GM23338 (cell line): ENCODE measurements at regions not wholly inside any gene's neighbourhood (a gene's known extent, or its start where the extent isn't known, plus 50 kb on each side); places are given as distances from the start of the nearest gene placed in this dataset.

Source experiments
- ATAC-seq: fragments of 200-7000 bp; cut with Tn5 transposase; 3 replicates; pipeline ENCODE4 v1.9.1; 2020
- DNase-seq: peaks from one replicate; pipeline ENCODE4 v3.0.0-alpha.2; 2015; ENCODE audit warnings: low spot score
- H2AFZ ChIP-seq: fragments of 200-600 bp; sonication (generic); 2 replicates; pipeline ENCODE4 v1.8.0; 2016; ENCODE audit warnings: antibody characterized with exemption, mild to moderate bottlenecking, moderate library complexity
- H3F3A ChIP-seq: fragments of 200-600 bp; sonication (generic); replicated peaks from 2 replicates; pipeline ENCODE4 v1.8.0; 2017; ENCODE audit warnings: antibody characterized with exemption, mixed run types, low read depth
- H3K27ac ChIP-seq: fragments of 200-600 bp; sonication (generic); 2 replicates; pipeline ENCODE4 v1.6.1; 2016; ENCODE audit warnings: low read depth
- H3K27me3 ChIP-seq: fragments of 200-600 bp; sonication (generic); 2 replicates; pipeline ENCODE4 v1.8.0; 2016; ENCODE audit warnings: mild to moderate bottlenecking, mixed run types, moderate library complexity; ENCODE audit not compliant: insufficient read depth
- H3K36me3 ChIP-seq: fragments of 200-600 bp; sonication (generic); 2 replicates; pipeline ENCODE4 v1.8.0; 2016; ENCODE audit warnings: mild to moderate bottlenecking; ENCODE audit not compliant: insufficient read depth
- H3K4me1 ChIP-seq: fragments of 200-600 bp; sonication (generic); 2 replicates; pipeline ENCODE4 v1.8.0; 2016; ENCODE audit warnings: mild to moderate bottlenecking, moderate library complexity; ENCODE audit not compliant: insufficient read depth
- H3K4me2 ChIP-seq: fragments of 200-600 bp; sonication (generic); 2 replicates; pipeline ENCODE4 v1.7.1; 2017; ENCODE audit warnings: mixed run types
- H3K4me3 ChIP-seq: fragments of 200-600 bp; sonication (generic); 2 replicates; pipeline ENCODE4 v1.6.1; 2016; ENCODE audit warnings: mixed run types
- H3K79me2 ChIP-seq: fragments of 200-600 bp; sonication (generic); replicated peaks from 2 replicates; pipeline ENCODE4 v1.8.0; 2017; ENCODE audit warnings: mild to moderate bottlenecking; ENCODE audit not compliant: insufficient read depth
- H3K9me2 ChIP-seq: fragments of 200-600 bp; sonication (generic); 2 replicates; pipeline ENCODE4 v1.8.0; 2017; ENCODE audit not compliant: insufficient read depth
- H4K20me1 ChIP-seq: fragments of 200-600 bp; sonication (generic); replicated peaks from 2 replicates; pipeline ENCODE4 v1.8.0; 2017; ENCODE audit warnings: mild to moderate bottlenecking; ENCODE audit not compliant: insufficient read depth
- H3K27ac Mint-ChIP-seq: 2 replicates; pipeline ENCODE4 v1.8.0; 2020; ENCODE audit warnings: inconsistent platforms, mild to moderate bottlenecking, moderate library complexity, mixed read lengths
- H3K27me3 Mint-ChIP-seq: 3 replicates; pipeline ENCODE4 v1.8.0; 2022; ENCODE audit warnings: low read depth, mild to moderate bottlenecking, moderate library complexity, mixed read lengths, inconsistent platforms; ENCODE audit not compliant: insufficient read depth, poor library complexity
- H3K36me3 Mint-ChIP-seq: 3 replicates; pipeline ENCODE4 v1.8.0; 2021; ENCODE audit warnings: low read depth, mild to moderate bottlenecking, inconsistent platforms, moderate library complexity, mixed read lengths
- H3K4me1 Mint-ChIP-seq: 3 replicates; pipeline ENCODE4 v1.8.0; 2020; ENCODE audit warnings: mild to moderate bottlenecking, inconsistent platforms, mixed read lengths
- H3K4me3 Mint-ChIP-seq: 3 replicates; pipeline ENCODE4 v1.8.0; 2021; ENCODE audit warnings: moderate library complexity, mild to moderate bottlenecking, inconsistent platforms, mixed read lengths
- H3K9me3 Mint-ChIP-seq: 3 replicates; pipeline ENCODE4 v1.8.0; 2020; ENCODE audit warnings: moderate library complexity, mild to moderate bottlenecking, inconsistent platforms, mixed read lengths
- CREB1 ChIP-seq: fragments of 250-450 bp; sonication (Bioruptor Pico); IDR thresholded peaks from 2 replicates; pipeline ENCODE4 v1.5.0; 2020; ENCODE audit warnings: low read depth, mild to moderate bottlenecking, moderate library complexity
- ETS1 ChIP-seq: IDR thresholded peaks from 2 replicates; pipeline ENCODE4 v1.6.1; 2016; ENCODE audit warnings: antibody characterized with exemption
- EZH2 ChIP-seq: fragments of 200-600 bp; sonication (generic); IDR thresholded peaks from one replicate; pipeline ENCODE4 v1.8.0; 2017; ENCODE audit warnings: antibody characterized with exemption, mild to moderate bottlenecking, low read depth; ENCODE audit not compliant: unreplicated experiment
- EZH2phosphoT487 ChIP-seq: fragments of 200-600 bp; sonication (generic); IDR thresholded peaks from one replicate; pipeline ENCODE4 v1.8.1; 2018; ENCODE audit warnings: antibody characterized with exemption; ENCODE audit not compliant: unreplicated experiment
- JUNB ChIP-seq: IDR thresholded peaks from one replicate; pipeline ENCODE4 v1.6.1; 2016; ENCODE audit warnings: antibody characterized with exemption; ENCODE audit not compliant: unreplicated experiment
- POLR2AphosphoS5 ChIP-seq: IDR thresholded peaks from 2 replicates; pipeline ENCODE4 v1.6.1; 2016; ENCODE audit warnings: antibody characterized with exemption, low read depth
- REST ChIP-seq: IDR thresholded peaks from one replicate; pipeline ENCODE4 v1.6.1; 2018; ENCODE audit warnings: antibody characterized with exemption; ENCODE audit not compliant: unreplicated experiment
- STAT1 ChIP-seq: IDR thresholded peaks from one replicate; pipeline ENCODE4 v1.6.1; 2016; ENCODE audit warnings: antibody characterized with exemption; ENCODE audit not compliant: unreplicated experiment
- ZNF114 ChIP-seq: fragments of 250-450 bp; sonication (Bioruptor Pico); IDR thresholded peaks from 2 replicates; pipeline ENCODE4 v1.5.0; 2020; ENCODE audit warnings: mild to moderate bottlenecking, moderate library complexity
- ZNF331 ChIP-seq: fragments of 250-450 bp; sonication (Bioruptor Pico); IDR thresholded peaks from 2 replicates; pipeline ENCODE4 v1.5.0; 2020; ENCODE audit warnings: low read depth, mild to moderate bottlenecking, moderate library complexity

GRCh38 chr11:42234451-42234951 lies 775.0 kb upstream of the LRRC4C start:
- peak overlapping the region; percentile 53; the same call in 1 of the 2 replicates for H3K4me2 ChIP-seq
- no peak for TF ChIP-seq CREB1 (CRISPR knock-in tag)
- TF ChIP-seq STAT1, result no peak
- no peak for TF ChIP-seq ZNF114 (CRISPR knock-in tag)
- TF ChIP-seq ETS1, result no peak
- no peak for TF ChIP-seq EZH2phosphoT487
- no peak for TF ChIP-seq EZH2
- H3K27ac ChIP-seq, result peak overlapping the region; percentile 29; the same call in 1 of the 2 replicates
- Mint-ChIP-seq H3K4me1 (peaks cover 23% of the 10 kb centered on the region; the same call in 2 of the 3 replicates), H3K27me3 (peaks cover 4% of the 10 kb centered on the region), H3K36me3 (peaks cover 3% of the 10 kb centered on the region; the same call in 2 of the 3 replicates), H3K4me3 (no peak overlapping the region), H3K9me3 (peaks cover 77% of the 10 kb centered on the region), H3K27ac (no peak overlapping the region)
- ATAC-seq, result no peak
- peaks cover 31% of the 10 kb centered on the region for H3K4me1 ChIP-seq
- H3K79me2 ChIP-seq, result no peaks in the 10 kb centered on the region
- H4K20me1 ChIP-seq, result no peaks in the 10 kb centered on the region
- H3K9me2 ChIP-seq, result no peaks in the 10 kb centered on the region; the same call in 1 of the 2 replicates
- no peaks in the 10 kb centered on the region for H3F3A ChIP-seq
- no peaks in the 10 kb centered on the region for H3K36me3 ChIP-seq
- H3K4me3 ChIP-seq, result peak overlapping the region; percentile 22; the same call in 1 of the 2 replicates
- no peak for DNase-seq
- H2AFZ ChIP-seq, result no peak overlapping the region; the same call in 1 of the 2 replicates
- no peaks in the 10 kb centered on the region for H3K27me3 ChIP-seq

- no peak for ATAC-seq
- H3K27ac Mint-ChIP-seq, result no peak overlapping the region
- TF ChIP-seq CREB1 (CRISPR knock-in tag) (no peak), ETS1 (no peak), POLR2AphosphoS5 (no peak), EZH2phosphoT487 (no peak), REST (no peak), ZNF331 (CRISPR knock-in tag) (no peak), JUNB (no peak), STAT1 (no peak), ZNF114 (CRISPR knock-in tag) (no peak)
Observed at GRCh38 chr11:42237701-42238235, 778.3 kb upstream of the LRRC4C start.

More at GRCh38 chr11:42237701-42238235, 778.3 kb upstream of the LRRC4C start:
- no peak overlapping the region for H3K27ac ChIP-seq
- no peaks in the 10 kb centered on the region for H3K27me3 ChIP-seq
- no peak overlapping the region for H3K4me3 ChIP-seq
- Mint-ChIP-seq H3K27me3 (peaks cover 4% of the 10 kb centered on the region), H3K4me1 (peaks cover 19% of the 10 kb centered on the region; the same call in 2 of the 3 replicates), H3K36me3 (peaks cover 3% of the 10 kb centered on the region; the same call in 1 of the 3 replicates), H3K9me3 (peaks cover 87% of the 10 kb centered on the region), H3K4me3 (no peak overlapping the region)
- no peaks in the 10 kb centered on the region for H3K36me3 ChIP-seq
- no peak overlapping the region for H2AFZ ChIP-seq
- no peaks in the 10 kb centered on the region for H3K79me2 ChIP-seq
- H3K4me1 ChIP-seq, result peaks cover 26% of the 10 kb centered on the region
- H3K4me2 ChIP-seq, result no peak overlapping the region
- H4K20me1 ChIP-seq, result no peaks in the 10 kb centered on the region
- H3F3A ChIP-seq, result no peaks in the 10 kb centered on the region
- no peaks in the 10 kb centered on the region; the same call in 1 of the 2 replicates for H3K9me2 ChIP-seq
- DNase-seq, result no peak
